Calu3 (cell line): ENCODE measurements at regions not wholly inside any gene's neighbourhood (a gene's known extent, or its start where the extent isn't known, plus 50 kb on each side); places are given as distances from the start of the nearest gene placed in this dataset.

Source experiments
- BruUV-seq: library from RNA; stranded (reverse); fragments of 400-500 nt; replicated peaks from 2 replicates; lab custom pipeline; 2021; lab: Mats Ljungman, UMichigan
- CTCF ChIA-PET: fragments of 300-600 bp; sonication (Branson Sonifier 250); formaldehyde crosslinking; loops from one replicate; lab custom pipeline; 2022; ENCODE audit warnings: antibody characterized with exemption; lab: Charles Lee
- DNase-seq: peaks from one replicate; pipeline ENCODE4 v3.0.0; 2022
- H3K27ac Mint-ChIP-seq: one replicate; pipeline ENCODE4 v1.8.0; 2022; ENCODE audit warnings: mixed read lengths; ENCODE audit not compliant: unreplicated experiment
- H3K27me3 Mint-ChIP-seq: one replicate; pipeline ENCODE4 v1.8.0; 2022; ENCODE audit warnings: mixed read lengths; ENCODE audit not compliant: unreplicated experiment
- H3K36me3 Mint-ChIP-seq: one replicate; pipeline ENCODE4 v1.8.0; 2022; ENCODE audit warnings: mild to moderate bottlenecking, moderate library complexity, mixed read lengths; ENCODE audit not compliant: insufficient read depth, unreplicated experiment
- H3K4me1 Mint-ChIP-seq: one replicate; pipeline ENCODE4 v1.8.0; 2022; ENCODE audit warnings: mild to moderate bottlenecking, low read depth, mixed read lengths; ENCODE audit not compliant: unreplicated experiment
- H3K4me3 Mint-ChIP-seq: one replicate; pipeline ENCODE4 v1.8.0; 2022; ENCODE audit warnings: mild to moderate bottlenecking, low read depth, moderate library complexity, mixed read lengths; ENCODE audit not compliant: unreplicated experiment
- H3K9me3 Mint-ChIP-seq: one replicate; pipeline ENCODE4 v1.8.0; 2022; ENCODE audit warnings: low read depth, mixed read lengths; ENCODE audit not compliant: unreplicated experiment
- CTCF ChIP-seq: fragments of 200-600 bp; IDR thresholded peaks from one replicate; pipeline ENCODE4 v1.8.0; 2022; ENCODE audit warnings: antibody characterized with exemption; ENCODE audit not compliant: unreplicated experiment
- intact Hi-C: fragments of 100-400 bp; cut with micrococcal nuclease; formaldehyde crosslinking; loops from one replicate; pipeline ENCODE4 v1.10.0; 2022; ENCODE audit not compliant: unreplicated experiment

GRCh38 chr2:220123751-220124150 lies 496.3 kb downstream of the SLC4A3 start:
- Mint-ChIP-seq H3K27ac (no peak overlapping the region), H3K4me1 (peaks cover 6% of the 10 kb centered on the region), H3K4me3 (no peak overlapping the region), H3K27me3 (peaks cover under 1% of the 10 kb centered on the region), H3K36me3 (no peaks in the 10 kb centered on the region), H3K9me3 (no peaks in the 10 kb centered on the region)
- CTCF ChIA-PET, result no interaction called here
- no peak for DNase-seq
- intact Hi-C loops, result no loop called here
- BruUV-seq, result no TSS peak
- no peak for TF ChIP-seq CTCF

- no peaks in the 10 kb centered on the region for H3K9me3 Mint-ChIP-seq
- peaks cover 6% of the 10 kb centered on the region for H3K4me1 Mint-ChIP-seq
- intact Hi-C loops, result no loop called here
- no peak for DNase-seq
- H3K27ac Mint-ChIP-seq, result no peak overlapping the region
- CTCF ChIA-PET, result no interaction called here
- no peaks in the 10 kb centered on the region for H3K36me3 Mint-ChIP-seq
- TF ChIP-seq CTCF, result no peak
- BruUV-seq, result no TSS peak
- no peaks in the 10 kb centered on the region for H3K27me3 Mint-ChIP-seq
- no peak overlapping the region for H3K4me3 Mint-ChIP-seq
Observed at GRCh38 chr2:220125551-220125950, 498.1 kb downstream of the SLC4A3 start.

- no TSS peak for BruUV-seq
- TF ChIP-seq CTCF, result no peak
- CTCF ChIA-PET, result interaction anchor here (0.6 kb wide), 1 partner anchor 824 kb away, joined by 3 read pairs; no protein-coding TSS in a partner anchor
- H3K4me3 Mint-ChIP-seq, result no peak overlapping the region
- H3K27ac Mint-ChIP-seq, result no peak overlapping the region
- H3K9me3 Mint-ChIP-seq, result no peaks in the 10 kb centered on the region
- no peaks in the 10 kb centered on the region for H3K27me3 Mint-ChIP-seq
- H3K4me1 Mint-ChIP-seq, result peaks cover 6% of the 10 kb centered on the region
- intact Hi-C loops, result no loop called here
- H3K36me3 Mint-ChIP-seq, result no peaks in the 10 kb centered on the region
- peak; percentile 5 for DNase-seq
Observed at GRCh38 chr2:220127311-220127710, 499.9 kb downstream of the SLC4A3 start.

GRCh38 chr2:220127876-220128275 lies 500.4 kb downstream of the SLC4A3 start:
- TF ChIP-seq CTCF, result no peak
- CTCF ChIA-PET, result interaction anchor here (0.6 kb wide), 1 partner anchor 823 kb away, joined by 3 read pairs; no protein-coding TSS in a partner anchor
- intact Hi-C loops, result no loop called here

More at GRCh38 chr2:220127876-220128275, 500.4 kb downstream of the SLC4A3 start:
- no peak overlapping the region for H3K4me3 Mint-ChIP-seq
- H3K27me3 Mint-ChIP-seq, result no peaks in the 10 kb centered on the region
- H3K9me3 Mint-ChIP-seq, result no peaks in the 10 kb centered on the region
- H3K36me3 Mint-ChIP-seq, result no peaks in the 10 kb centered on the region
- H3K27ac Mint-ChIP-seq, result no peak overlapping the region
- H3K4me1 Mint-ChIP-seq, result peaks cover 6% of the 10 kb centered on the region
- DNase-seq, result no peak
- BruUV-seq, result no TSS peak
